ENCODE measurements at regions not wholly inside any gene's neighbourhood (a gene's known extent, or its start where the extent isn't known, plus 50 kb on each side); places are given as distances from the start of the nearest gene placed in this dataset.

DNA sequence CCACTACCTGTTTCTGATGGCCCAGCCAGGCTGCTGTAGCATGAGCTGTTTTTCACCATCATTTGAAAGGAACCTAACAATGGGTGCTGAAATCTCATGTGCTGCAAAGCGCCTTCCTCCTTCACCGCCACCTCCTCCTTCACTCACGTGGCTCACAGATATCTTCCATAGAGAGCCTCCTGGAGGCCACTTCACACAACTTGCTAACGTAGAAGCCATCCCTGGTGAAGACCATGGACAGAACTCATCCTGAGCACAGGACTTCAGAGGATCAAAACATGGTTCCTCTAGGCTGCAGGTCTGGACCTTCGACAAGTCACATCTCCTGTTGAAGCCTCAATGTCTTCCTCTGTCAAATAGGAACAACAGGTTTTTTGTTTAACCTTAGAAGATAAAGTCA lies 155.5 kb upstream of the RAD23B start:
- TF ChIP-seq CTCF (IDR thresholded peaks at IDR 0.05), result no peak
- no peak for TF ChIP-seq POLR2A (IDR thresholded peaks at IDR 0.05)
